ENCODE measurements at regions not wholly inside any gene's neighbourhood (a gene's known extent, or its start where the extent isn't known, plus 50 kb on each side); places are given as distances from the start of the nearest gene placed in this dataset.

GRCh38 chr6:141752677-141753076 is 380.0 kb upstream of the GJE1 start:
- TF ChIP-seq EZH2 (IDR thresholded peaks at IDR 0.05; ENCODE audit: borderline replicate concordance, low read length): no peak
- TF ChIP-seq, protein P1, sequence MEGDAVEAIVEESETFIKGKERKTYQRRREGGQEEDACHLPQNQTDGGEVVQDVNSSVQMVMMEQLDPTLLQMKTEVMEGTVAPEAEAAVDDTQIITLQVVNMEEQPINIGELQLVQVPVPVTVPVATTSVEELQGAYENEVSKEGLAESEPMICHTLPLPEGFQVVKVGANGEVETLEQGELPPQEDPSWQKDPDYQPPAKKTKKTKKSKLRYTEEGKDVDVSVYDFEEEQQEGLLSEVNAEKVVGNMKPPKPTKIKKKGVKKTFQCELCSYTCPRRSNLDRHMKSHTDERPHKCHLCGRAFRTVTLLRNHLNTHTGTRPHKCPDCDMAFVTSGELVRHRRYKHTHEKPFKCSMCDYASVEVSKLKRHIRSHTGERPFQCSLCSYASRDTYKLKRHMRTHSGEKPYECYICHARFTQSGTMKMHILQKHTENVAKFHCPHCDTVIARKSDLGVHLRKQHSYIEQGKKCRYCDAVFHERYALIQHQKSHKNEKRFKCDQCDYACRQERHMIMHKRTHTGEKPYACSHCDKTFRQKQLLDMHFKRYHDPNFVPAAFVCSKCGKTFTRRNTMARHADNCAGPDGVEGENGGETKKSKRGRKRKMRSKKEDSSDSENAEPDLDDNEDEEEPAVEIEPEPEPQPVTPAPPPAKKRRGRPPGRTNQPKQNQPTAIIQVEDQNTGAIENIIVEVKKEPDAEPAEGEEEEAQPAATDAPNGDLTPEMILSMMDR (conservative IDR thresholded peaks at IDR 0.05 in 1 of 2, IDR thresholded peaks at IDR 0.05 in 1 of 2; ENCODE audit: extremely low read depth in 1 of 2, insufficient read depth in 1 of 2, low read depth in 1 of 2, low read length in 2 of 2): no peak

Data from mammary epithelial cell (primary cell).